Left ventricle myocardium inferior (tissue), 1 donor: ENCODE measurements at regions not wholly inside any gene's neighbourhood (a gene's known extent, or its start where the extent isn't known, plus 50 kb on each side); places are given as distances from the start of the nearest gene placed in this dataset.

Source experiments
- DNase-seq: peaks from one replicate; pipeline ENCODE4 v3.0.0-alpha.2; 2020
- H3K27ac ChIP-seq: fragments of 200-600 bp; replicated peaks from 2 replicates; pipeline ENCODE4 v1.8.0; 2021
- H3K27me3 ChIP-seq: fragments of 200-600 bp; 2 replicates; pipeline ENCODE4 v1.8.0; 2021; ENCODE audit warnings: low read depth
- H3K36me3 ChIP-seq: fragments of 200-600 bp; 2 replicates; pipeline ENCODE4 v1.8.0; 2021
- H3K4me1 ChIP-seq: fragments of 200-600 bp; 2 replicates; pipeline ENCODE4 v1.8.0; 2021
- H3K4me3 ChIP-seq: fragments of 200-600 bp; 2 replicates; pipeline ENCODE4 v1.8.0; 2021; ENCODE audit warnings: mild to moderate bottlenecking, moderate library complexity
- H3K9me3 ChIP-seq: fragments of 200-600 bp; replicated peaks from 2 replicates; pipeline ENCODE4 v1.8.0; 2021
- intact Hi-C: fragments of 100-400 bp; cut with micrococcal nuclease; formaldehyde crosslinking; loops from one replicate; pipeline ENCODE4 v1.11.0; 2022
- TF ChIP-seq, protein P1 (sequence below): fragments of 200-600 bp; IDR thresholded peaks from 2 replicates; pipeline ENCODE4 v1.8.0; 2021; ENCODE audit warnings: antibody characterized with exemption, mild to moderate bottlenecking, borderline replicate concordance
- donor health status: DM: no; HTN: yes; CAD: no; lungs with severe emphysema.

DNA sequence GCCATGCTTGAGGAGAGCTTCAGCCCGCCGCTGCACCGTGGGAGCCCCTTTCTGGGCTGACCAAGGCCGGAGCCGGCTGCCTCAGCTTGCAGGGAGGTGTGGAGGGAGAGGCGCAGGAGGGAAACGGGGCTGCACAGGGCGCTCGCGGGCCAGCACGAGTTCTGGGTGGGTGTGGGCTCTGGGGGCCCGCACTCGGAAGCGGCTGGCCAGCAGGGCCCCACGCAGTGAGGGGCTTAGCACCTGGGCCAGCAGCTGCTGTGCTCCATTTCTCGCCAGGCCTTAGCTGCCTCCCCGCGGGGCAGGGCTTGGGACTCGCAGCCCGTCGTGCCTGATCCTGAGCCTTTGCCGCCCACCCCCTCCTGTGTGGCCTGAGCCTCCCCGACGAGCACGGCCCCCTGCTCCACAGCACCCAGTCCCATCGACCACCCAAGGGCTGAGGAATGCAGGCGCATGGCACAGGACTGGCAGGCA is 1554.0 kb downstream of the KCNT2 start:
- no peak for DNase-seq
- Histone ChIP-seq H3K27ac (no peak overlapping the region), H3K4me1 (no peaks in the 10 kb centered on the region), H3K4me3 (no peak overlapping the region), H3K9me3 (no peaks in the 10 kb centered on the region), H3K36me3 (no peaks in the 10 kb centered on the region), H3K27me3 (no peaks in the 10 kb centered on the region)
- TF ChIP-seq, protein P1, sequence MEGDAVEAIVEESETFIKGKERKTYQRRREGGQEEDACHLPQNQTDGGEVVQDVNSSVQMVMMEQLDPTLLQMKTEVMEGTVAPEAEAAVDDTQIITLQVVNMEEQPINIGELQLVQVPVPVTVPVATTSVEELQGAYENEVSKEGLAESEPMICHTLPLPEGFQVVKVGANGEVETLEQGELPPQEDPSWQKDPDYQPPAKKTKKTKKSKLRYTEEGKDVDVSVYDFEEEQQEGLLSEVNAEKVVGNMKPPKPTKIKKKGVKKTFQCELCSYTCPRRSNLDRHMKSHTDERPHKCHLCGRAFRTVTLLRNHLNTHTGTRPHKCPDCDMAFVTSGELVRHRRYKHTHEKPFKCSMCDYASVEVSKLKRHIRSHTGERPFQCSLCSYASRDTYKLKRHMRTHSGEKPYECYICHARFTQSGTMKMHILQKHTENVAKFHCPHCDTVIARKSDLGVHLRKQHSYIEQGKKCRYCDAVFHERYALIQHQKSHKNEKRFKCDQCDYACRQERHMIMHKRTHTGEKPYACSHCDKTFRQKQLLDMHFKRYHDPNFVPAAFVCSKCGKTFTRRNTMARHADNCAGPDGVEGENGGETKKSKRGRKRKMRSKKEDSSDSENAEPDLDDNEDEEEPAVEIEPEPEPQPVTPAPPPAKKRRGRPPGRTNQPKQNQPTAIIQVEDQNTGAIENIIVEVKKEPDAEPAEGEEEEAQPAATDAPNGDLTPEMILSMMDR: no peak
- intact Hi-C loops: no loop called here

GRCh38 chr1:195053478-195053877 is 1554.8 kb downstream of the KCNT2 start:
- Histone ChIP-seq H3K36me3 (no peaks in the 10 kb centered on the region), H3K27ac (no peak overlapping the region), H3K4me1 (no peaks in the 10 kb centered on the region), H3K4me3 (no peak overlapping the region), H3K27me3 (no peaks in the 10 kb centered on the region), H3K9me3 (no peaks in the 10 kb centered on the region)
- intact Hi-C loops: no loop called here
- no peak for DNase-seq
- TF ChIP-seq, protein P1: no peak

DNA sequence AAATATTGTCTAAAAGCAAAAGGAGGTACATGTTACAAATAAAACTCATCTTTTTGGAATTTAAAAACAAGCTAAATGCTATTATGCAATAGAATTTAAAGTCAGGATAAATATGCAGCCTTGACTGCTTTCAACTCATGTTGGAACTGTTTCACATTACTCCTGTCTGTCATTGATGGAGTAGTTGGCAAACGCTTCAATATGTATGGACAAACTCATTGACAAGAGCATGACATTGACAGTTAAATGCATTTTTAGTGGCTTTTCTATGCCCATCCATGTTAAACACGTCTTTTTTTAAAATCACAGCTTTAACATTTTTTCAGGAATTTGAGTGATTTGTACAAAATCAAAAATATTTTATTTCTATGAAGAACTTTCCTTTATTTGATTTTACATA is 1560.5 kb downstream of the KCNT2 start:
- no peaks in the 10 kb centered on the region for H3K4me1 ChIP-seq
- TF ChIP-seq, protein P1: no peak
- H3K9me3 ChIP-seq: no peaks in the 10 kb centered on the region
- H3K27ac ChIP-seq: no peak overlapping the region
- no peaks in the 10 kb centered on the region for H3K27me3 ChIP-seq
- intact Hi-C loops: no loop called here
- DNase-seq: no peak
- no peak overlapping the region for H3K4me3 ChIP-seq
- no peaks in the 10 kb centered on the region for H3K36me3 ChIP-seq

- Histone ChIP-seq H3K27ac (no peak overlapping the region), H3K4me3 (no peak overlapping the region), H3K27me3 (no peaks in the 10 kb centered on the region), H3K4me1 (no peaks in the 10 kb centered on the region), H3K36me3 (no peaks in the 10 kb centered on the region), H3K9me3 (no peaks in the 10 kb centered on the region)
- DNase-seq: no peak
- TF ChIP-seq, protein P1: no peak
- intact Hi-C loops: no loop called here
Measured at GRCh38 chr1:195045072-195045471, 1563.2 kb downstream of the KCNT2 start.

- Histone ChIP-seq H3K27ac (no peak overlapping the region), H3K9me3 (peaks cover 31% of the 10 kb centered on the region), H3K36me3 (no peaks in the 10 kb centered on the region), H3K4me3 (no peak overlapping the region), H3K27me3 (no peaks in the 10 kb centered on the region), H3K4me1 (no peaks in the 10 kb centered on the region)
- TF ChIP-seq, protein P1: no peak
- no peak for DNase-seq
- intact Hi-C loops: no loop called here
Measured at GRCh38 chr1:195030793-195031192, 1577.4 kb downstream of the KCNT2 start.

DNA sequence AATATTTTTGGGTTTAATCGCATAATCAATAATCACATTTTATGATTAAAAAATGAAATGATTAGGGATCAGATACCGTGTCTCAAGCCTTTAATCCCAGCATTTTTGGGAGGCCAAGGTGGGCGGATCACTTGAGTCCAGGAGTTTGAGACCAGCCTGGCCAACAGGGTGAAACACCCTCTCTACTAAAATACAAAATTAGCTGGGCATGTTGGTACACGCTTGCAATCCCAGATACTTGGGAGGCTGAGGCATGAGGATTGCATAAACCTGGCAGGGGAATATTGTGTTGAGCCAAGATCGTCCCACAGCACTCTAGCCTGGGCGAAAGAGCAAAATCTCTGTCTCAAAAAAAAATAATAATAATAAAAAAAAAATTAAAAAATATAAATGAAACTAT is 1581.4 kb downstream of the KCNT2 start:
- no peak overlapping the region for H3K4me3 ChIP-seq
- no peaks in the 10 kb centered on the region for H3K4me1 ChIP-seq
- TF ChIP-seq, protein P1: no peak
- no peak overlapping the region for H3K27ac ChIP-seq
- H3K27me3 ChIP-seq: no peaks in the 10 kb centered on the region
- H3K9me3 ChIP-seq: peaks cover 11% of the 10 kb centered on the region
- H3K36me3 ChIP-seq: no peaks in the 10 kb centered on the region
- intact Hi-C loops: no loop called here
- DNase-seq: no peak
